SK-N-SH (cell line): ENCODE measurements at regions not wholly inside any gene's neighbourhood (a gene's known extent, or its start where the extent isn't known, plus 50 kb on each side); places are given as distances from the start of the nearest gene placed in this dataset.

Source experiments
- CTCF ChIA-PET: fragments of 300-600, 350-600 bp; formaldehyde crosslinking; extraction: SDS; loops from one replicate; lab custom pipeline; 2021; lab: Yijun Ruan, JAX
- POLR2A ChIA-PET: fragments of 350-600 bp; sonication (Branson Sonifier 250); formaldehyde crosslinking; extraction: SDS; loops from one replicate; lab custom pipeline; 2020; ENCODE audit warnings: antibody characterized with exemption, inconsistent platforms; lab: Yijun Ruan, JAX
- DNase-seq: peaks from one replicate; pipeline ENCODE4 v3.0.0; 2012
- H2AFZ ChIP-seq: fragments of 200-600 bp; sonication (generic); 2 replicates; pipeline ENCODE4 v1.8.1; 2016; ENCODE audit warnings: antibody characterized with exemption, mild to moderate bottlenecking, low read depth
- H3F3A ChIP-seq: fragments of 200-600 bp; sonication (generic); replicated peaks from 2 replicates; pipeline ENCODE3; 2016; ENCODE audit warnings: antibody characterized with exemption, mild to moderate bottlenecking; ENCODE audit not compliant: insufficient read depth
- H3K27ac ChIP-seq, 2 experiments: fragments of 200-500 bp in 1 of 2; fragments of 200-600 bp in 1 of 2; sonication (Bioruptor generic) in 1 of 2; sonication (generic), shearing (Covaris generic) in 1 of 2; 2 replicates each; pipeline versions ENCODE4 v1.5.1 to v1.6.1; 2014 to 2016; ENCODE audit warnings: low read depth in 2 of 2, inconsistent platforms in 1 of 2, low read length in 1 of 2, mild to moderate bottlenecking in 1 of 2, mixed read lengths in 1 of 2
- H3K27me3 ChIP-seq: fragments of 200-600 bp; sonication (generic), shearing (Covaris generic); 2 replicates; pipeline ENCODE4 v1.6.1; 2016; ENCODE audit warnings: mixed run types; ENCODE audit not compliant: insufficient read depth
- H3K36me3 ChIP-seq, 2 experiments: fragments of 200-500 bp in 1 of 2; fragments of 200-600 bp in 1 of 2; sonication (Bioruptor generic) in 1 of 2; sonication (generic) in 1 of 2; replicated peaks in 1 of 2; 2 replicates each; pipeline versions ENCODE3 to v1.5.1; 2014 to 2016; ENCODE audit warnings: low read length in 1 of 2, mild to moderate bottlenecking in 1 of 2; ENCODE audit not compliant: insufficient read depth in 2 of 2, control insufficient read depth in 1 of 2
- H3K4me1 ChIP-seq, 2 experiments: fragments of 200-500 bp in 1 of 2; fragments of 200-600 bp in 1 of 2; sonication (Bioruptor generic) in 1 of 2; sonication (generic), shearing (Covaris generic) in 1 of 2; 2 replicates each; pipeline versions ENCODE4 v1.5.1 to v1.6.1; 2014 to 2016; ENCODE audit warnings: low read depth in 1 of 2, low read length in 1 of 2, mixed run types in 1 of 2; ENCODE audit not compliant: insufficient read depth in 2 of 2, control insufficient read depth in 1 of 2
- H3K4me2 ChIP-seq: fragments of 200-600 bp; sonication (generic), shearing (Covaris generic); 2 replicates; pipeline ENCODE4 v1.6.1; 2017; ENCODE audit warnings: mixed run types
- H3K4me3 ChIP-seq, 2 experiments: fragments of 200-500 bp in 1 of 2; fragments of 200-600 bp in 1 of 2; sonication (Bioruptor generic) in 1 of 2; sonication (generic), shearing (Covaris generic) in 1 of 2; 2 replicates each; pipeline versions ENCODE4 v1.5.1 to v1.8.1; 2014 to 2016; ENCODE audit warnings: low read depth in 2 of 2, inconsistent platforms in 1 of 2, low read length in 1 of 2, mild to moderate bottlenecking in 1 of 2, mixed read lengths in 1 of 2, moderate library complexity in 1 of 2
- H3K79me2 ChIP-seq: fragments of 200-600 bp; sonication (generic); 2 replicates; pipeline ENCODE4 v1.8.1; 2017; ENCODE audit warnings: mild to moderate bottlenecking; ENCODE audit not compliant: insufficient read depth
- H3K9ac ChIP-seq: fragments of 200-600 bp; sonication (generic); 2 replicates; pipeline ENCODE4 v1.6.1; 2017; ENCODE audit warnings: mixed run types
- H3K9me2 ChIP-seq: fragments of 200-600 bp; sonication (generic); 2 replicates; pipeline ENCODE4 v1.6.1; 2017; ENCODE audit warnings: mixed run types
- H3K9me3 ChIP-seq: fragments of 200-600 bp; sonication (generic); 2 replicates; pipeline ENCODE4 v1.6.1; 2017; ENCODE audit warnings: mixed run types, mild to moderate bottlenecking, moderate library complexity
- H4K20me1 ChIP-seq: fragments of 200-600 bp; sonication (generic); 2 replicates; pipeline ENCODE4 v1.6.1; 2017; ENCODE audit warnings: mild to moderate bottlenecking, mixed run types; ENCODE audit not compliant: insufficient read depth
- EP300 ChIP-seq, 2 experiments: IDR thresholded peaks; 2 replicates each; pipeline versions ENCODE4 v1.4.0 to v1.6.1; 2012; ENCODE audit warnings: borderline replicate concordance in 1 of 2, low read depth in 1 of 2, low read length in 1 of 2
- EZH2phosphoT487 ChIP-seq: fragments of 200-600 bp; sonication (generic); IDR thresholded peaks from 2 replicates; pipeline ENCODE4 v1.6.1; 2017; ENCODE audit warnings: low read depth, mixed run types, mild to moderate bottlenecking, antibody characterized with exemption, moderate library complexity, borderline replicate concordance
- FOSL2 ChIP-seq: IDR thresholded peaks from 2 replicates; pipeline ENCODE4 v1.4.0; 2012; ENCODE audit warnings: low read depth, mild to moderate bottlenecking, moderate library complexity, borderline replicate concordance
- FOXJ3 ChIP-seq: sonication (generic); formaldehyde crosslinking; IDR thresholded peaks from 2 replicates; pipeline ENCODE4 v1.5.1; 2020; ENCODE audit warnings: mild to moderate bottlenecking, missing genetic modification reagents
- FOXM1 ChIP-seq: IDR thresholded peaks from 2 replicates; pipeline ENCODE4 v1.4.0; 2012; ENCODE audit warnings: low read depth, mild to moderate bottlenecking
- GABPA ChIP-seq: IDR thresholded peaks from 2 replicates; pipeline ENCODE4 v1.4.0; 2012; ENCODE audit warnings: low read depth, mild to moderate bottlenecking
- GATA2 ChIP-seq: sonication (generic); formaldehyde crosslinking; IDR thresholded peaks from 2 replicates; pipeline ENCODE4 v1.5.0; 2020; ENCODE audit warnings: mild to moderate bottlenecking, missing genetic modification reagents
- MEF2A ChIP-seq: IDR thresholded peaks from 2 replicates; pipeline ENCODE4 v1.4.0; 2012; ENCODE audit warnings: low read depth, borderline replicate concordance
- MXI1 ChIP-seq: IDR thresholded peaks from 2 replicates; pipeline ENCODE4 v1.6.1; 2012; ENCODE audit warnings: mild to moderate bottlenecking, low read depth, low read length, improper control_type of control experiment
- NFIC ChIP-seq: IDR thresholded peaks from 2 replicates; pipeline ENCODE4 v1.4.0; 2012; ENCODE audit warnings: borderline replicate concordance
- POLR2AphosphoS5 ChIP-seq: IDR thresholded peaks from 2 replicates; pipeline ENCODE4 v1.6.1; 2012; ENCODE audit warnings: low read depth, low read length
- RAD21 ChIP-seq: IDR thresholded peaks from 2 replicates; pipeline ENCODE4 v1.6.1; 2012; ENCODE audit warnings: mild to moderate bottlenecking, low read length
- RFX5 ChIP-seq: IDR thresholded peaks from 2 replicates; pipeline ENCODE4 v1.6.1; 2012; ENCODE audit warnings: mild to moderate bottlenecking, improper control_type of control experiment, low read length
- SIN3A ChIP-seq: IDR thresholded peaks from 2 replicates; pipeline ENCODE4 v1.6.1; 2012; ENCODE audit warnings: low read depth, mild to moderate bottlenecking, low read length, moderate library complexity, borderline replicate concordance
- SMC3 ChIP-seq: IDR thresholded peaks from 2 replicates; pipeline ENCODE4 v1.6.1; 2012; ENCODE audit warnings: low read depth, low read length, improper control_type of control experiment
- TAF1 ChIP-seq: IDR thresholded peaks from 2 replicates; pipeline ENCODE4 v1.6.1; 2012; ENCODE audit warnings: low read depth, mild to moderate bottlenecking, low read length, moderate library complexity, borderline replicate concordance
- TCF12 ChIP-seq: IDR thresholded peaks from 2 replicates; pipeline ENCODE4 v1.4.0; 2012
- TEAD4 ChIP-seq: IDR thresholded peaks from 2 replicates; pipeline ENCODE4 v1.4.0; 2012; ENCODE audit warnings: mild to moderate bottlenecking, borderline replicate concordance; ENCODE audit not compliant: insufficient read depth
- YY1 ChIP-seq: IDR thresholded peaks from 2 replicates; pipeline ENCODE4 v1.4.0; 2012; ENCODE audit warnings: low read depth, mild to moderate bottlenecking
- WGBS: methylation state at CpG from one replicate; pipeline ENCODE4 v1.1.6; 2017; ENCODE audit warnings: low lambda C conversion rate; 5-methylcytosine and 5-hydroxymethylcytosine counted together
- TF ChIP-seq, protein P1 (sequence below): fragments of 150-350 bp; IDR thresholded peaks from 2 replicates; pipeline ENCODE4 v1.6.1; 2016; ENCODE audit warnings: mild to moderate bottlenecking, low read depth, low read length
- TF ChIP-seq, protein P2 (sequence below): IDR thresholded peaks from 2 replicates; pipeline ENCODE4 v1.4.0; 2012; ENCODE audit warnings: low read depth
- TF ChIP-seq, protein P3 (sequence below): IDR thresholded peaks from 2 replicates; pipeline ENCODE4 v1.4.0; 2012; ENCODE audit warnings: low read depth, borderline replicate concordance

DNA sequence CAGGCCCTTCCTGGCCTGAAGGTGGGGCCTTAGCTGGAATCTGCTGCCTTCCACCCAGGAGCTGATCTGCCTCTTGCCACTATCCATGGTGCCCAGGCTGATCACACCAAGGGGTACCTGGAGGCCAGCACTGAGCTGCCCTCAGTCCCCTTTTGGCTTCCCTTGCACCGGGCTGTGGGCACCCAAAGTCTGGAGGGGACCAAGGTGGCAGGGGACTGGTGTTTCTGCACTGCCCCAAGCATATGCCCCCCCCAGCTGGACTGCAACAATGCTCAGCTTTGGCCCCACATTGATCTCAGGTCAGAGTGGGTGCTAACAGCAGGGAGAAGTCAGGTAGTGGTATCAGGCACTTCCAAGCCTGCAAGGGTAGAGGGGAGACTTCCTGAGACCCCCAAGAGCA is 902.6 kb upstream of the EPHA6 start:
- no peak for DNase-seq
- Histone ChIP-seq H4K20me1 (no peaks in the 10 kb centered on the region), H3K4me1 (no peaks in the 10 kb centered on the region), H3K9me2 (no peaks in the 10 kb centered on the region), H3K4me2 (no peak overlapping the region), H3K9me3 (no peaks in the 10 kb centered on the region), H3K79me2 (no peaks in the 10 kb centered on the region), H3K27me3 (no peaks in the 10 kb centered on the region), H3K27ac (no peak overlapping the region), H3K36me3 (no peaks in the 10 kb centered on the region), H2AFZ (no peak overlapping the region), H3F3A (peaks cover 4% of the 10 kb centered on the region), H3K9ac (no peak overlapping the region), H3K4me3 (no peak overlapping the region)
- POLR2A ChIA-PET, result no interaction called here
- WGBS, result no CpG with 5 or more reads among the region's 1 CpG
- TF ChIP-seq FOSL2, result no peak
- TF ChIP-seq, protein P1, sequence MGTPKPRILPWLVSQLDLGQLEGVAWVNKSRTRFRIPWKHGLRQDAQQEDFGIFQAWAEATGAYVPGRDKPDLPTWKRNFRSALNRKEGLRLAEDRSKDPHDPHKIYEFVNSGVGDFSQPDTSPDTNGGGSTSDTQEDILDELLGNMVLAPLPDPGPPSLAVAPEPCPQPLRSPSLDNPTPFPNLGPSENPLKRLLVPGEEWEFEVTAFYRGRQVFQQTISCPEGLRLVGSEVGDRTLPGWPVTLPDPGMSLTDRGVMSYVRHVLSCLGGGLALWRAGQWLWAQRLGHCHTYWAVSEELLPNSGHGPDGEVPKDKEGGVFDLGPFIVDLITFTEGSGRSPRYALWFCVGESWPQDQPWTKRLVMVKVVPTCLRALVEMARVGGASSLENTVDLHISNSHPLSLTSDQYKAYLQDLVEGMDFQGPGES, result no peak
- no peak for TF ChIP-seq FOXM1
- CTCF ChIA-PET, result no interaction called here

DNA sequence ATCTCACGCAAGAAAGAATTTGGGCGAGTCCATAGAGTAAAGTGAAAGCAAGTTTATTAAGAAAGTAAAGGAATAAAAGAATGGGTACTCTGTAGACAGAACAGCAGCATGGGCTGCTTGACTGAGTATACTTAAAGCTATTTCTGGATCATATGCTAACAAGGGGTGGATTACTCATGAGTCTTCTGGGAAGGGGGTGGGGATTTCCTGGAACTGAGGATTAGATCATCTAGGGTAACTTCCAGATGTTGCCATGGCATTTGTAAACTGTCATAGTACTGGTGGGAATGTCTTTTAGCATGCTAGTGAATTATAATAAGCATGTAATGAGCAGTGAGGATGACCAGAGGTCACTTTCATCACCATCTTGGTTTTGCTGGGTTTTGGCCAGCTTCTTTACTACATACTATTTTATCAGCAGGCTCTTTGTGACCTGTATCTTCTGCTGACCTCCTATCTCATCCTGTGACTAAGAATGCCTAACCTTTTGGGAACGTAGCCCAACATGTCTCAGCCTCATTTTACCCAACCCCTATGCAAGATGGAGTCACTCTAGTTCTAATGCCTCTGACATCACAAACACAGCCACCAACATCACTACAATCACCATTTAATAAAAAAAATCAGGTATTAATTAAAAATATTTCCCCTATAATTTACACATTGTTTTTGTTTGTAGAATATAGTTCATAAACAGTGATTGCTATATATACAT is 890.7 kb upstream of the EPHA6 start:
- peak overlapping the region; percentile 96 for H2AFZ ChIP-seq
- no peak for DNase-seq
- CTCF ChIA-PET, result interaction anchor here (1.3 kb wide), 1 partner anchor 23 kb away, joined by 3 read pairs; no protein-coding TSS in a partner anchor
- TF ChIP-seq FOXJ3 (no peak), MXI1 (no peak; the same call in 1 of the 2 replicates), TAF1 (peak; percentile 42), RAD21 (no peak), YY1 (no peak), GATA2 (CRISPR knock-in tag) (no peak), TCF12 (peak; percentile 85), EP300 (IDR thresholded peaks at IDR 0.05; ENCODE audit: borderline replicate concordance in 1 of 2, low read depth in 1 of 2, low read length in 1 of 2) (peak; percentile 50 to 84), SMC3 (no peak), FOSL2 (peak; percentile 81), NFIC (peak; percentile 34; the same call in 1 of the 2 replicates), MEF2A (peak; percentile 98), RFX5 (no peak), TEAD4 (no peak), SIN3A (peak; percentile 56; the same call in 1 of the 2 replicates), EZH2phosphoT487 (no peak), POLR2AphosphoS5 (peak; percentile 68), GABPA (no peak)
- TF ChIP-seq, protein P2, sequence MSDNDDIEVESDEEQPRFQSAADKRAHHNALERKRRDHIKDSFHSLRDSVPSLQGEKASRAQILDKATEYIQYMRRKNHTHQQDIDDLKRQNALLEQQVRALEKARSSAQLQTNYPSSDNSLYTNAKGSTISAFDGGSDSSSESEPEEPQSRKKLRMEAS, result 0 out of 2 replicates have a peak, but pooled peaks have one; percentile 39
- TF ChIP-seq, protein P3, sequence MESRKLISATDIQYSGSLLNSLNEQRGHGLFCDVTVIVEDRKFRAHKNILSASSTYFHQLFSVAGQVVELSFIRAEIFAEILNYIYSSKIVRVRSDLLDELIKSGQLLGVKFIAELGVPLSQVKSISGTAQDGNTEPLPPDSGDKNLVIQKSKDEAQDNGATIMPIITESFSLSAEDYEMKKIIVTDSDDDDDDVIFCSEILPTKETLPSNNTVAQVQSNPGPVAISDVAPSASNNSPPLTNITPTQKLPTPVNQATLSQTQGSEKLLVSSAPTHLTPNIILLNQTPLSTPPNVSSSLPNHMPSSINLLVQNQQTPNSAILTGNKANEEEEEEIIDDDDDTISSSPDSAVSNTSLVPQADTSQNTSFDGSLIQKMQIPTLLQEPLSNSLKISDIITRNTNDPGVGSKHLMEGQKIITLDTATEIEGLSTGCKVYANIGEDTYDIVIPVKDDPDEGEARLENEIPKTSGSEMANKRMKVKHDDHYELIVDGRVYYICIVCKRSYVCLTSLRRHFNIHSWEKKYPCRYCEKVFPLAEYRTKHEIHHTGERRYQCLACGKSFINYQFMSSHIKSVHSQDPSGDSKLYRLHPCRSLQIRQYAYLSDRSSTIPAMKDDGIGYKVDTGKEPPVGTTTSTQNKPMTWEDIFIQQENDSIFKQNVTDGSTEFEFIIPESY, result no peak
- TF ChIP-seq, protein P1, result no peak

More for the DNA sequence above, 890.7 kb upstream of the EPHA6 start:
- Histone ChIP-seq H3K9me3 (no peaks in the 10 kb centered on the region), H3K27ac (peak overlapping the region; percentile 1 to 96; a peak in 3 of 4 replicates), H3K4me3 (peak overlapping the region; percentile 28 to 45; a peak in 3 of 4 replicates), H3K9ac (peak overlapping the region; percentile 83), H3K27me3 (no peaks in the 10 kb centered on the region), H3K4me2 (peak overlapping the region; percentile 79), H3K79me2 (no peaks in the 10 kb centered on the region), H3F3A (peaks cover 6% of the 10 kb centered on the region), H3K4me1 (0 out of 4 replicates have a peak, but pooled peaks cover 0 to 3% of the 10 kb centered on the region in 2 experiments), H3K9me2 (no peaks in the 10 kb centered on the region), H4K20me1 (no peaks in the 10 kb centered on the region), H3K36me3 (no peaks in the 10 kb centered on the region)
- WGBS, result 11% methylated on average over 3 of the region's 3 CpGs
- POLR2A ChIA-PET, result no interaction called here
